GM12878 (cell line): ENCODE measurements at regions not wholly inside any gene's neighbourhood (a gene's known extent, or its start where the extent isn't known, plus 50 kb on each side); places are given as distances from the start of the nearest gene placed in this dataset.

Experiments
- ATAC-seq: fragments of 200-7000 bp; cut with Tn5 transposase; 3 replicates; pipeline ENCODE4 v1.9.1; 2020; ENCODE audit warnings: mild to moderate bottlenecking, moderate library complexity
- BruUV-seq: library from RNA; stranded (reverse); fragments of 400-500 nt; replicated peaks from 2 replicates; lab custom pipeline; 2021; lab: Mats Ljungman, UMichigan
- CTCF ChIA-PET: fragments of 300-600 bp; sonication (Branson Sonifier 250); formaldehyde crosslinking; extraction: SDS; loops from one replicate; lab custom pipeline; 2021; ENCODE audit warnings: inconsistent platforms; lab: Yijun Ruan, JAX
- POLR2A ChIA-PET: fragments of 350-600 bp; formaldehyde crosslinking; extraction: SDS; loops from one replicate; lab custom pipeline; 2021; ENCODE audit warnings: inconsistent platforms; lab: Charles Lee
- RAD21 ChIA-PET: fragments of 300-600 bp; sonication (Branson Sonifier 250); formaldehyde crosslinking; loops from one replicate; lab custom pipeline; 2023; ENCODE audit warnings: antibody characterized with exemption; ENCODE audit not compliant: unreplicated experiment; lab: Charles Lee
- SMC1A ChIA-PET: fragments of 300-600 bp; sonication (Branson Sonifier 250); formaldehyde crosslinking; loops from one replicate; lab custom pipeline; 2023; ENCODE audit not compliant: unreplicated experiment, uncharacterized antibody; lab: Charles Lee
- DNase-seq: peaks from one replicate; pipeline ENCODE4 v3.0.0-alpha.2; 2011; ENCODE audit warnings: low read depth, low spot score
- FAIRE-seq: peaks from 3 replicates; lab custom pipeline; 2011; peaks lifted over from hg19 to GRCh38; lab: Jason Lieb, UNC
- H2AFZ ChIP-seq: 2 replicates; pipeline ENCODE4 v1.6.0; 2011; ENCODE audit warnings: low read depth, low read length, control low read depth; ENCODE audit not compliant: control insufficient read depth
- H3K27ac ChIP-seq: 2 replicates; pipeline ENCODE4 v1.5.1; 2011; ENCODE audit warnings: control low read depth; ENCODE audit not compliant: control insufficient read depth, insufficient read depth
- H3K27me3 ChIP-seq, 2 experiments: replicated peaks in 1 of 2; 2 replicates each; pipeline versions ENCODE4 v1.6.0 to v1.6.1; 2011; ENCODE audit warnings: low read length in 1 of 2; ENCODE audit not compliant: control insufficient read depth in 2 of 2, insufficient read depth in 2 of 2
- H3K36me3 ChIP-seq, 2 experiments: 2 replicates each; pipeline ENCODE4 v1.5.1; 2011; ENCODE audit warnings: low read length in 1 of 2; ENCODE audit not compliant: control insufficient read depth in 2 of 2, insufficient read depth in 2 of 2
- H3K4me1 ChIP-seq: 2 replicates; pipeline ENCODE4 v1.6.1; 2011; ENCODE audit warnings: mild to moderate bottlenecking, low read length, moderate library complexity, mixed read lengths; ENCODE audit not compliant: control insufficient read depth, insufficient read depth
- H3K4me2 ChIP-seq: 2 replicates; pipeline ENCODE4 v1.6.0; 2011; ENCODE audit warnings: control low read depth; ENCODE audit not compliant: control insufficient read depth, insufficient read depth
- H3K4me3 ChIP-seq: fragments of 200-600 bp; sonication (generic); 2 replicates; pipeline ENCODE4 v1.5.1; 2016
- H3K79me2 ChIP-seq: 2 replicates; pipeline ENCODE4 v1.6.0; 2011; ENCODE audit warnings: low read length; ENCODE audit not compliant: control insufficient read depth, insufficient read depth
- H3K9ac ChIP-seq: 2 replicates; pipeline ENCODE4 v1.8.0; 2011; ENCODE audit warnings: low read length, control low read depth, mixed read lengths; ENCODE audit not compliant: control insufficient read depth, insufficient read depth
- H3K9me3 ChIP-seq: replicated peaks from 3 replicates; pipeline ENCODE4 v1.5.1; 2011; ENCODE audit warnings: mild to moderate bottlenecking, low read length; ENCODE audit not compliant: control insufficient read depth, insufficient read depth
- H4K20me1 ChIP-seq: 2 replicates; pipeline ENCODE4 v1.6.0; 2011; ENCODE audit not compliant: control insufficient read depth, insufficient read depth
- CHD1 ChIP-seq: IDR thresholded peaks from 2 replicates; pipeline ENCODE4 v1.6.1; 2012; ENCODE audit warnings: low read depth, low read length, improper control_type of control experiment
- E2F8 ChIP-seq: fragments of 450-650 bp; IDR thresholded peaks from 2 replicates; pipeline ENCODE4 v1.6.1; 2018; ENCODE audit warnings: mild to moderate bottlenecking, low read depth, moderate library complexity; ENCODE audit not compliant: partially characterized antibody
- EED ChIP-seq: sonication (generic); IDR thresholded peaks from 2 replicates; pipeline ENCODE4 v1.6.1; 2016; ENCODE audit warnings: antibody characterized with exemption, low read depth
- ELK1 ChIP-seq: IDR thresholded peaks from 2 replicates; pipeline ENCODE4 v1.6.1; 2012; ENCODE audit warnings: low read depth, low read length, improper control_type of control experiment
- ETV6 ChIP-seq, 2 experiments: fragments of 450-650 bp in 1 of 2; IDR thresholded peaks in 1 of 2; conservative IDR thresholded peaks in 1 of 2; 2 replicates each; pipeline ENCODE4 v1.6.1; 2014; ENCODE audit warnings: antibody characterized with exemption in 1 of 2, borderline replicate concordance in 1 of 2, low read depth in 1 of 2, mild to moderate bottlenecking in 1 of 2, moderate library complexity in 1 of 2
- FOXK2 ChIP-seq: fragments of 450-650 bp; IDR thresholded peaks from 2 replicates; pipeline ENCODE4 v1.6.1; 2017; ENCODE audit warnings: mild to moderate bottlenecking, moderate library complexity
- SMC3 ChIP-seq: IDR thresholded peaks from 2 replicates; pipeline ENCODE4 v1.6.1; 2011; ENCODE audit warnings: low read length, improper control_type of control experiment, borderline replicate concordance
- WGBS: methylation state at CpG from one replicate; pipeline ENCODE4 v1.1.6; 2016; ENCODE audit warnings: low lambda C conversion rate; ENCODE audit not compliant: insufficient replicate concordance, insufficient coverage; ENCODE audit errors: missing lambda C conversion rate; 5-methylcytosine and 5-hydroxymethylcytosine counted together
- in situ Hi-C: fragments of 300-500 bp; cut with MboI; formaldehyde crosslinking; loops from 9 replicates; pipeline ENCODE4 v1.14.3; 2018; ENCODE audit warnings: mixed read lengths
- intact Hi-C: fragments of 100-400 bp; cut with micrococcal nuclease; formaldehyde crosslinking; loops from one replicate; pipeline ENCODE4 v1.14.2; 2022; ENCODE audit not compliant: unreplicated experiment
- TF ChIP-seq, protein P1 (sequence below): IDR thresholded peaks from 2 replicates; pipeline ENCODE4 v1.6.1; 2012; ENCODE audit warnings: improper control_type of control experiment, low read depth, low read length; ENCODE audit not compliant: insufficient replicate concordance

GRCh38 chr14:101196795-101197590 lies 293.5 kb upstream of the RTL1 start:
- Histone ChIP-seq H3K36me3 (no peaks in the 10 kb centered on the region), H3K9ac (no peak overlapping the region), H3K79me2 (no peaks in the 10 kb centered on the region), H3K4me2 (no peak overlapping the region), H2AFZ (no peak overlapping the region), H3K27ac (no peak overlapping the region), H3K4me3 (no peak overlapping the region), H4K20me1 (no peaks in the 10 kb centered on the region), H3K27me3 (no peaks in the 10 kb centered on the region), H3K9me3 (no peaks in the 10 kb centered on the region), H3K4me1 (no peaks in the 10 kb centered on the region)
- intact Hi-C loops: no loop called here
- FAIRE-seq: no peak
- SMC1A ChIA-PET: no interaction called here
- ATAC-seq: no peak
- RAD21 ChIA-PET: no interaction called here
- BruUV-seq: no TSS peak
- in situ Hi-C loops: no loop called here
- no peak for TF ChIP-seq EED
- TF ChIP-seq ELK1: no peak
- TF ChIP-seq FOXK2: no peak
- TF ChIP-seq E2F8: no peak
- TF ChIP-seq, protein P1, sequence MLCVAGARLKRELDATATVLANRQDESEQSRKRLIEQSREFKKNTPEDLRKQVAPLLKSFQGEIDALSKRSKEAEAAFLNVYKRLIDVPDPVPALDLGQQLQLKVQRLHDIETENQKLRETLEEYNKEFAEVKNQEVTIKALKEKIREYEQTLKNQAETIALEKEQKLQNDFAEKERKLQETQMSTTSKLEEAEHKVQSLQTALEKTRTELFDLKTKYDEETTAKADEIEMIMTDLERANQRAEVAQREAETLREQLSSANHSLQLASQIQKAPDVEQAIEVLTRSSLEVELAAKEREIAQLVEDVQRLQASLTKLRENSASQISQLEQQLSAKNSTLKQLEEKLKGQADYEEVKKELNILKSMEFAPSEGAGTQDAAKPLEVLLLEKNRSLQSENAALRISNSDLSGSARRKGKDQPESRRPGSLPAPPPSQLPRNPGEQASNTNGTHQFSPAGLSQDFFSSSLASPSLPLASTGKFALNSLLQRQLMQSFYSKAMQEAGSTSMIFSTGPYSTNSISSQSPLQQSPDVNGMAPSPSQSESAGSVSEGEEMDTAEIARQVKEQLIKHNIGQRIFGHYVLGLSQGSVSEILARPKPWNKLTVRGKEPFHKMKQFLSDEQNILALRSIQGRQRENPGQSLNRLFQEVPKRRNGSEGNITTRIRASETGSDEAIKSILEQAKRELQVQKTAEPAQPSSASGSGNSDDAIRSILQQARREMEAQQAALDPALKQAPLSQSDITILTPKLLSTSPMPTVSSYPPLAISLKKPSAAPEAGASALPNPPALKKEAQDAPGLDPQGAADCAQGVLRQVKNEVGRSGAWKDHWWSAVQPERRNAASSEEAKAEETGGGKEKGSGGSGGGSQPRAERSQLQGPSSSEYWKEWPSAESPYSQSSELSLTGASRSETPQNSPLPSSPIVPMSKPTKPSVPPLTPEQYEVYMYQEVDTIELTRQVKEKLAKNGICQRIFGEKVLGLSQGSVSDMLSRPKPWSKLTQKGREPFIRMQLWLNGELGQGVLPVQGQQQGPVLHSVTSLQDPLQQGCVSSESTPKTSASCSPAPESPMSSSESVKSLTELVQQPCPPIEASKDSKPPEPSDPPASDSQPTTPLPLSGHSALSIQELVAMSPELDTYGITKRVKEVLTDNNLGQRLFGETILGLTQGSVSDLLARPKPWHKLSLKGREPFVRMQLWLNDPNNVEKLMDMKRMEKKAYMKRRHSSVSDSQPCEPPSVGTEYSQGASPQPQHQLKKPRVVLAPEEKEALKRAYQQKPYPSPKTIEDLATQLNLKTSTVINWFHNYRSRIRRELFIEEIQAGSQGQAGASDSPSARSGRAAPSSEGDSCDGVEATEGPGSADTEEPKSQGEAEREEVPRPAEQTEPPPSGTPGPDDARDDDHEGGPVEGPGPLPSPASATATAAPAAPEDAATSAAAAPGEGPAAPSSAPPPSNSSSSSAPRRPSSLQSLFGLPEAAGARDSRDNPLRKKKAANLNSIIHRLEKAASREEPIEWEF: no peak
- no peak for TF ChIP-seq ETV6 (conservative IDR thresholded peaks at IDR 0.05 in 1 of 2, IDR thresholded peaks at IDR 0.05 in 1 of 2; ENCODE audit: borderline replicate concordance in 1 of 2, low read depth in 1 of 2)
- no peak for TF ChIP-seq SMC3
- no peak for TF ChIP-seq CHD1
- POLR2A ChIA-PET: no interaction called here
- CTCF ChIA-PET: no interaction called here
- DNase-seq: no peak
- WGBS: 49% methylated on average over 11 of the region's 11 CpGs
